ENCODE measurements at regions not wholly inside any gene's neighbourhood (a gene's known extent, or its start where the extent isn't known, plus 50 kb on each side); places are given as distances from the start of the nearest gene placed in this dataset.

GRCh38 chr1:61520401-61520800 lies 204.5 kb downstream of the TM2D1 start (continued):
- TF ChIP-seq, protein P1, sequence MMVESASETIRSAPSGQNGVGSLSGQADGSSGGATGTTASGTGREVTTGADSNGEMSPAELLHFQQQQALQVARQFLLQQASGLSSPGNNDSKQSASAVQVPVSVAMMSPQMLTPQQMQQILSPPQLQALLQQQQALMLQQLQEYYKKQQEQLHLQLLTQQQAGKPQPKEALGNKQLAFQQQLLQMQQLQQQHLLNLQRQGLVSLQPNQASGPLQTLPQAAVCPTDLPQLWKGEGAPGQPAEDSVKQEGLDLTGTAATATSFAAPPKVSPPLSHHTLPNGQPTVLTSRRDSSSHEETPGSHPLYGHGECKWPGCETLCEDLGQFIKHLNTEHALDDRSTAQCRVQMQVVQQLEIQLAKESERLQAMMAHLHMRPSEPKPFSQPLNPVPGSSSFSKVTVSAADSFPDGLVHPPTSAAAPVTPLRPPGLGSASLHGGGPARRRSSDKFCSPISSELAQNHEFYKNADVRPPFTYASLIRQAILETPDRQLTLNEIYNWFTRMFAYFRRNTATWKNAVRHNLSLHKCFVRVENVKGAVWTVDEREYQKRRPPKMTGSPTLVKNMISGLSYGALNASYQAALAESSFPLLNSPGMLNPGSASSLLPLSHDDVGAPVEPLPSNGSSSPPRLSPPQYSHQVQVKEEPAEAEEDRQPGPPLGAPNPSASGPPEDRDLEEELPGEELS (CRISPR knock-in tag; IDR thresholded peaks at IDR 0.05) = no peak

GRCh38 chr1:61519631-61520030 lies 205.3 kb downstream of the TM2D1 start:
- no TSS peak for BruUV-seq (replicated peaks)
- TF ChIP-seq TCF7L2 (IDR thresholded peaks at IDR 0.05; ENCODE audit: low read depth, low read length) = no peak
- TF ChIP-seq SOX13 (IDR thresholded peaks at IDR 0.05) = no peak
- no peak for TF ChIP-seq SOX13 (CRISPR knock-in tag; conservative IDR thresholded peaks at IDR 0.05 in 1 of 2, IDR thresholded peaks at IDR 0.05 in 1 of 2)
- TF ChIP-seq, protein P2, sequence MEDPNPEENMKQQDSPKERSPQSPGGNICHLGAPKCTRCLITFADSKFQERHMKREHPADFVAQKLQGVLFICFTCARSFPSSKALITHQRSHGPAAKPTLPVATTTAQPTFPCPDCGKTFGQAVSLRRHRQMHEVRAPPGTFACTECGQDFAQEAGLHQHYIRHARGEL (CRISPR knock-in tag; IDR thresholded peaks at IDR 0.05) = no peak
- no peak for TF ChIP-seq HNRNPK (IDR thresholded peaks at IDR 0.05; ENCODE audit: low read depth, low read length, poor library complexity, severe bottlenecking)
- TF ChIP-seq CCAR2 (optimal IDR thresholded peaks at IDR 0.05; ENCODE audit: low read depth, low read length) = no peak
- no peak for TF ChIP-seq KDM3A (CRISPR knock-in tag; IDR thresholded peaks at IDR 0.05; ENCODE audit: low read depth)
- no peak for TF ChIP-seq MAFK (conservative IDR thresholded peaks at IDR 0.05 in 1 of 2, IDR thresholded peaks at IDR 0.05 in 1 of 2; ENCODE audit: low read length in 2 of 2)
- no peak for TF ChIP-seq DMAP1 (CRISPR knock-in tag; IDR thresholded peaks at IDR 0.05)
- TF ChIP-seq SALL1 (CRISPR knock-in tag; IDR thresholded peaks at IDR 0.05) = no peak
- TF ChIP-seq, protein P3, sequence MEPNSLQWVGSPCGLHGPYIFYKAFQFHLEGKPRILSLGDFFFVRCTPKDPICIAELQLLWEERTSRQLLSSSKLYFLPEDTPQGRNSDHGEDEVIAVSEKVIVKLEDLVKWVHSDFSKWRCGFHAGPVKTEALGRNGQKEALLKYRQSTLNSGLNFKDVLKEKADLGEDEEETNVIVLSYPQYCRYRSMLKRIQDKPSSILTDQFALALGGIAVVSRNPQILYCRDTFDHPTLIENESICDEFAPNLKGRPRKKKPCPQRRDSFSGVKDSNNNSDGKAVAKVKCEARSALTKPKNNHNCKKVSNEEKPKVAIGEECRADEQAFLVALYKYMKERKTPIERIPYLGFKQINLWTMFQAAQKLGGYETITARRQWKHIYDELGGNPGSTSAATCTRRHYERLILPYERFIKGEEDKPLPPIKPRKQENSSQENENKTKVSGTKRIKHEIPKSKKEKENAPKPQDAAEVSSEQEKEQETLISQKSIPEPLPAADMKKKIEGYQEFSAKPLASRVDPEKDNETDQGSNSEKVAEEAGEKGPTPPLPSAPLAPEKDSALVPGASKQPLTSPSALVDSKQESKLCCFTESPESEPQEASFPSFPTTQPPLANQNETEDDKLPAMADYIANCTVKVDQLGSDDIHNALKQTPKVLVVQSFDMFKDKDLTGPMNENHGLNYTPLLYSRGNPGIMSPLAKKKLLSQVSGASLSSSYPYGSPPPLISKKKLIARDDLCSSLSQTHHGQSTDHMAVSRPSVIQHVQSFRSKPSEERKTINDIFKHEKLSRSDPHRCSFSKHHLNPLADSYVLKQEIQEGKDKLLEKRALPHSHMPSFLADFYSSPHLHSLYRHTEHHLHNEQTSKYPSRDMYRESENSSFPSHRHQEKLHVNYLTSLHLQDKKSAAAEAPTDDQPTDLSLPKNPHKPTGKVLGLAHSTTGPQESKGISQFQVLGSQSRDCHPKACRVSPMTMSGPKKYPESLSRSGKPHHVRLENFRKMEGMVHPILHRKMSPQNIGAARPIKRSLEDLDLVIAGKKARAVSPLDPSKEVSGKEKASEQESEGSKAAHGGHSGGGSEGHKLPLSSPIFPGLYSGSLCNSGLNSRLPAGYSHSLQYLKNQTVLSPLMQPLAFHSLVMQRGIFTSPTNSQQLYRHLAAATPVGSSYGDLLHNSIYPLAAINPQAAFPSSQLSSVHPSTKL (CRISPR knock-in tag; IDR thresholded peaks at IDR 0.05) = no peak
- no peak for TF ChIP-seq SAP130 (CRISPR knock-in tag; IDR thresholded peaks at IDR 0.05; ENCODE audit: low read depth)
- no peak for TF ChIP-seq HDAC2 (CRISPR knock-in tag; IDR thresholded peaks at IDR 0.05)
- TF ChIP-seq ZC3H4 (CRISPR knock-in tag; IDR thresholded peaks at IDR 0.05; ENCODE audit: borderline replicate concordance) = no peak
- TF ChIP-seq SRSF4 (IDR thresholded peaks at IDR 0.05; ENCODE audit: low read depth, low read length, poor library complexity, severe bottlenecking) = no peak
- TF ChIP-seq, protein P4, sequence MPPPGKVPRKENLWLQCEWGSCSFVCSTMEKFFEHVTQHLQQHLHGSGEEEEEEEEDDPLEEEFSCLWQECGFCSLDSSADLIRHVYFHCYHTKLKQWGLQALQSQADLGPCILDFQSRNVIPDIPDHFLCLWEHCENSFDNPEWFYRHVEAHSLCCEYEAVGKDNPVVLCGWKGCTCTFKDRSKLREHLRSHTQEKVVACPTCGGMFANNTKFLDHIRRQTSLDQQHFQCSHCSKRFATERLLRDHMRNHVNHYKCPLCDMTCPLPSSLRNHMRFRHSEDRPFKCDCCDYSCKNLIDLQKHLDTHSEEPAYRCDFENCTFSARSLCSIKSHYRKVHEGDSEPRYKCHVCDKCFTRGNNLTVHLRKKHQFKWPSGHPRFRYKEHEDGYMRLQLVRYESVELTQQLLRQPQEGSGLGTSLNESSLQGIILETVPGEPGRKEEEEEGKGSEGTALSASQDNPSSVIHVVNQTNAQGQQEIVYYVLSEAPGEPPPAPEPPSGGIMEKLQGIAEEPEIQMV (CRISPR knock-in tag; IDR thresholded peaks at IDR 0.05; ENCODE audit: low read depth) = no peak
- TF ChIP-seq GFI1 (CRISPR knock-in tag; IDR thresholded peaks at IDR 0.05; ENCODE audit: borderline replicate concordance) = no peak

More at GRCh38 chr1:61519631-61520030, 205.3 kb downstream of the TM2D1 start:
- Histone ChIP-seq H2AFZ (ENCODE audit: low read length) (no peak overlapping the region), H3K4me1 (ENCODE audit: insufficient read depth, low read length) (no peaks in the 10 kb centered on the region), H3K27ac (ENCODE audit: extremely low read length, insufficient read depth, low read length) (no peak overlapping the region), H3K36me3 (replicated peaks in 1 of 2; ENCODE audit: control insufficient read depth in 1 of 2, insufficient read depth in 2 of 2, low read length in 2 of 2) (no peaks in the 10 kb centered on the region), H3K79me2 (ENCODE audit: insufficient read depth, low read length) (no peaks in the 10 kb centered on the region), H3K4me2 (ENCODE audit: low read depth, low read length) (no peak overlapping the region), H4K20me1 (ENCODE audit: insufficient read depth, low read length) (no peaks in the 10 kb centered on the region), H3K9ac (ENCODE audit: insufficient read depth, low read depth, low read length) (no peak overlapping the region), H3K9me3 (ENCODE audit: low read length) (no peaks in the 10 kb centered on the region), H3K27me3 (ENCODE audit: control insufficient read depth in 1 of 2, insufficient read depth in 2 of 2, low read length in 2 of 2) (peaks cover 0 to 8% of the 10 kb centered on the region in 2 experiments; a peak in 1 of 5 replicates), H3K4me3 (replicated peaks in 1 of 3; ENCODE audit: insufficient read depth in 1 of 3, low read depth in 2 of 3, low read length in 3 of 3) (no peak overlapping the region)
- ChIA-PET POLR2A (no interaction called here), CTCF (ENCODE audit: low intra/inter-chr PET ratio, low total read pairs) (no interaction called here)
- FAIRE-seq = no peak
- intact Hi-C loops (cut with micrococcal nuclease; ENCODE audit: unreplicated experiment) = no loop called here
- 0% methylated on average over 2 of the region's 2 CpGs for WGBS (ENCODE audit: low lambda C conversion rate)
- in situ Hi-C loops (cut with HindIII; ENCODE audit: extremely low pct_ligation_motif_present, low pct_unique_long_range_greater_than_20kb) = no loop called here
- DNase-seq (ENCODE audit: low spot score) = no peak
- no peak for ATAC-seq

Data from HepG2 (cell line).